ENCODE measurements at regions not wholly inside any gene's neighbourhood (a gene's known extent, or its start where the extent isn't known, plus 50 kb on each side); places are given as distances from the start of the nearest gene placed in this dataset.

- DNase-seq (ENCODE audit: low spot score), result no peak
- ATAC-seq (ENCODE audit: low read depth), result no peak
- H3K27me3 ChIP-seq (ENCODE audit: insufficient read depth, poor library complexity, severe bottlenecking), result no peaks in the 10 kb centered on the region
- no peaks in the 10 kb centered on the region for H3K9me3 ChIP-seq (ENCODE audit: severe bottlenecking)
- H3K4me1 ChIP-seq (ENCODE audit: insufficient read depth, poor library complexity, severe bottlenecking), result no peaks in the 10 kb centered on the region
- H3K4me3 ChIP-seq (ENCODE audit: severe bottlenecking), result no peak overlapping the region
- no peaks in the 10 kb centered on the region for H3K36me3 ChIP-seq (ENCODE audit: low read depth)
- TF ChIP-seq CTCF (IDR thresholded peaks at IDR 0.05; ENCODE audit: poor library complexity, severe bottlenecking), result no peak
- H3K27ac ChIP-seq (ENCODE audit: poor library complexity, severe bottlenecking), result no peak overlapping the region
Measured at GRCh38 chr7:118696879-118697278, 472.4 kb downstream of the ANKRD7 start.

GRCh38 chr7:118699222-118699621, 474.7 kb downstream of the ANKRD7 start:
- H3K4me3 ChIP-seq (ENCODE audit: severe bottlenecking), result no peak overlapping the region
- DNase-seq (ENCODE audit: low spot score) (no peak), ATAC-seq (ENCODE audit: low read depth) (no peak)
- no peak overlapping the region for H3K27ac ChIP-seq (ENCODE audit: poor library complexity, severe bottlenecking)
- H3K9me3 ChIP-seq (ENCODE audit: severe bottlenecking), result no peaks in the 10 kb centered on the region
- no peaks in the 10 kb centered on the region for H3K27me3 ChIP-seq (ENCODE audit: insufficient read depth, poor library complexity, severe bottlenecking)
- TF ChIP-seq CTCF (IDR thresholded peaks at IDR 0.05; ENCODE audit: poor library complexity, severe bottlenecking), result no peak
- H3K4me1 ChIP-seq (ENCODE audit: insufficient read depth, poor library complexity, severe bottlenecking), result no peaks in the 10 kb centered on the region
- no peaks in the 10 kb centered on the region for H3K36me3 ChIP-seq (ENCODE audit: low read depth)

- no peak for TF ChIP-seq CTCF (IDR thresholded peaks at IDR 0.05; ENCODE audit: poor library complexity, severe bottlenecking)
- no peaks in the 10 kb centered on the region for H3K9me3 ChIP-seq (ENCODE audit: severe bottlenecking)
- ATAC-seq (ENCODE audit: low read depth) (no peak), DNase-seq (ENCODE audit: low spot score) (no peak)
- H3K27ac ChIP-seq (ENCODE audit: poor library complexity, severe bottlenecking), result no peak overlapping the region
- no peaks in the 10 kb centered on the region for H3K4me1 ChIP-seq (ENCODE audit: insufficient read depth, poor library complexity, severe bottlenecking)
- no peak overlapping the region for H3K4me3 ChIP-seq (ENCODE audit: severe bottlenecking)
- H3K36me3 ChIP-seq (ENCODE audit: low read depth), result no peaks in the 10 kb centered on the region
- H3K27me3 ChIP-seq (ENCODE audit: insufficient read depth, poor library complexity, severe bottlenecking), result no peaks in the 10 kb centered on the region
Measured at GRCh38 chr7:118708741-118709140, 484.2 kb downstream of the ANKRD7 start.

GRCh38 chr7:118711688-118712087, 487.2 kb downstream of the ANKRD7 start:
- Histone ChIP-seq H3K4me3 (ENCODE audit: severe bottlenecking) (no peak overlapping the region), H3K36me3 (ENCODE audit: low read depth) (no peaks in the 10 kb centered on the region), H3K9me3 (ENCODE audit: severe bottlenecking) (no peaks in the 10 kb centered on the region), H3K27me3 (ENCODE audit: insufficient read depth, poor library complexity, severe bottlenecking) (no peaks in the 10 kb centered on the region), H3K27ac (ENCODE audit: poor library complexity, severe bottlenecking) (no peak overlapping the region), H3K4me1 (ENCODE audit: insufficient read depth, poor library complexity, severe bottlenecking) (no peaks in the 10 kb centered on the region)
- ATAC-seq (ENCODE audit: low read depth) (no peak), DNase-seq (ENCODE audit: low spot score) (no peak)
- no peak for TF ChIP-seq CTCF (IDR thresholded peaks at IDR 0.05; ENCODE audit: poor library complexity, severe bottlenecking)

GRCh38 chr7:118713039-118713438, 488.5 kb downstream of the ANKRD7 start:
- TF ChIP-seq CTCF (IDR thresholded peaks at IDR 0.05; ENCODE audit: poor library complexity, severe bottlenecking), result no peak
- Histone ChIP-seq H3K9me3 (ENCODE audit: severe bottlenecking) (no peaks in the 10 kb centered on the region), H3K27ac (ENCODE audit: poor library complexity, severe bottlenecking) (no peak overlapping the region), H3K27me3 (ENCODE audit: insufficient read depth, poor library complexity, severe bottlenecking) (no peaks in the 10 kb centered on the region), H3K4me1 (ENCODE audit: insufficient read depth, poor library complexity, severe bottlenecking) (no peaks in the 10 kb centered on the region), H3K4me3 (ENCODE audit: severe bottlenecking) (no peak overlapping the region), H3K36me3 (ENCODE audit: low read depth) (no peaks in the 10 kb centered on the region)
- ATAC-seq (ENCODE audit: low read depth) (no peak), DNase-seq (ENCODE audit: low spot score) (no peak)

Data from RWPE2 (cell line).